ENCODE measurements at regions not wholly inside any gene's neighbourhood (a gene's known extent, or its start where the extent isn't known, plus 50 kb on each side); places are given as distances from the start of the nearest gene placed in this dataset.

DNA sequence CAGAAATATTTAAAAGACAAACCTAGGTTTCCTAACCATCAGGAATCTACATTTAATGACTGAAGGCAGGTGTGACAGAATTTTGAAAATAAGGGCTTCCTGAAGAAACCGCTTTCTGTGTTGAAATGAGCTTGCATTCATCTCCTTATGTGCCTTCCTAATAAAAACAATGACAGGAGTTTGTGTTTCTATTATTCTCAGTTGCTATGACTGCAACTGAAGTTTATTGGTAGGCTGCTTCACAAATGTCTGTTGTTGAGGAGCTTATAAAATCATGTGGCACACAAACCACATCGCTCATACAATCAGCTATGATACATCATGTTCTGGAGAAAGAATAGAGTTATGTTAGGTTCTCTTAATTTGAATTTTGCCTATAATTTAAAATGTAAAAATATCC, 362.7 kb upstream of the SLC8A1 start:
- H2AK5ac ChIP-seq (ENCODE audit: low read depth, low read length), result no peak overlapping the region
- H3K27ac ChIP-seq (replicated peaks; ENCODE audit: low read length), result no peak overlapping the region
- no peaks in the 10 kb centered on the region for H3K36me3 ChIP-seq (replicated peaks in 1 of 2; ENCODE audit: control insufficient read depth in 2 of 2, insufficient read depth in 2 of 2, low read length in 2 of 2)
- H4K91ac ChIP-seq (ENCODE audit: low read depth, low read length, poor library complexity), result no peak overlapping the region
- no peaks in the 10 kb centered on the region for H3K27me3 ChIP-seq (ENCODE audit: control insufficient read depth in 3 of 3, insufficient read depth in 3 of 3, low read depth in 1 of 3, low read length in 3 of 3)
- H3K23ac ChIP-seq (ENCODE audit: low read depth, low read length, poor library complexity), result no peak overlapping the region
- no peak overlapping the region for H3K14ac ChIP-seq (ENCODE audit: low read length)
- no peak overlapping the region for H4K8ac ChIP-seq (ENCODE audit: low read depth, low read length)
- no peak overlapping the region for H3K18ac ChIP-seq (ENCODE audit: low read length)
- no peak overlapping the region for H2BK5ac ChIP-seq (ENCODE audit: low read length)
- no peak overlapping the region for H3K4ac ChIP-seq (ENCODE audit: low read length)
- DNase-seq (ENCODE audit: low spot score), result no peak
- H3K4me2 ChIP-seq (ENCODE audit: insufficient read depth, low read length, poor library complexity, severe bottlenecking), result no peak overlapping the region
- H2BK12ac ChIP-seq (ENCODE audit: low read length), result no peak overlapping the region
- no peaks in the 10 kb centered on the region for H3K79me1 ChIP-seq (ENCODE audit: low read depth, low read length)
- H3K4me1 ChIP-seq (ENCODE audit: control insufficient read depth in 2 of 2, insufficient read depth in 1 of 2, low read depth in 1 of 2, low read length in 2 of 2), result no peaks in the 10 kb centered on the region
- H3K9me3 ChIP-seq (replicated peaks in 1 of 2; ENCODE audit: control insufficient read depth in 2 of 2, insufficient read depth in 1 of 2, low read depth in 1 of 2, low read length in 2 of 2), result no peaks in the 10 kb centered on the region
- WGBS, 2 donors (ENCODE audit: extremely low coverage in 2 of 2, insufficient read length in 2 of 2, insufficient replicate concordance in 1 of 2), result no CpG with 5 or more reads among the region's 2 CpGs
- no peak overlapping the region for H2BK15ac ChIP-seq (ENCODE audit: low read length)
- H3K9ac ChIP-seq (ENCODE audit: low read depth, low read length, poor library complexity), result no peak overlapping the region
- no peak overlapping the region for H2BK120ac ChIP-seq (ENCODE audit: low read depth, low read length)
- no peak overlapping the region for H2AFZ ChIP-seq (ENCODE audit: low read length)
- no peak overlapping the region for H3K4me3 ChIP-seq (ENCODE audit: low read length in 2 of 2)

GRCh38 chr2:40820319-40820718, 368.4 kb upstream of the SLC8A1 start:
- no peak for DNase-seq (ENCODE audit: low spot score)
- Histone ChIP-seq H2BK120ac (ENCODE audit: low read depth, low read length) (no peak overlapping the region), H2AK5ac (ENCODE audit: low read depth, low read length) (no peak overlapping the region), H3K18ac (ENCODE audit: low read length) (no peak overlapping the region), H3K9ac (ENCODE audit: low read depth, low read length, poor library complexity) (no peak overlapping the region), H2BK12ac (ENCODE audit: low read length) (no peak overlapping the region), H3K4me3 (ENCODE audit: low read length in 2 of 2) (no peak overlapping the region), H3K4ac (ENCODE audit: low read length) (no peak overlapping the region), H3K23ac (ENCODE audit: low read depth, low read length, poor library complexity) (no peak overlapping the region), H3K14ac (ENCODE audit: low read length) (no peak overlapping the region), H3K27ac (replicated peaks; ENCODE audit: low read length) (no peak overlapping the region), H2BK15ac (ENCODE audit: low read length) (no peak overlapping the region), H4K91ac (ENCODE audit: low read depth, low read length, poor library complexity) (no peak overlapping the region), H3K4me2 (ENCODE audit: insufficient read depth, low read length, poor library complexity, severe bottlenecking) (no peak overlapping the region), H3K9me3 (replicated peaks in 1 of 2; ENCODE audit: control insufficient read depth in 2 of 2, insufficient read depth in 1 of 2, low read depth in 1 of 2, low read length in 2 of 2) (no peaks in the 10 kb centered on the region), H3K36me3 (replicated peaks in 1 of 2; ENCODE audit: control insufficient read depth in 2 of 2, insufficient read depth in 2 of 2, low read length in 2 of 2) (no peaks in the 10 kb centered on the region), H3K79me1 (ENCODE audit: low read depth, low read length) (no peaks in the 10 kb centered on the region), H4K8ac (ENCODE audit: low read depth, low read length) (no peak overlapping the region), H3K27me3 (ENCODE audit: control insufficient read depth in 3 of 3, insufficient read depth in 3 of 3, low read depth in 1 of 3, low read length in 3 of 3) (no peaks in the 10 kb centered on the region), H2AFZ (ENCODE audit: low read length) (no peak overlapping the region), H2BK5ac (ENCODE audit: low read length) (no peak overlapping the region), H3K4me1 (ENCODE audit: control insufficient read depth in 2 of 2, insufficient read depth in 1 of 2, low read depth in 1 of 2, low read length in 2 of 2) (no peaks in the 10 kb centered on the region)

DNA sequence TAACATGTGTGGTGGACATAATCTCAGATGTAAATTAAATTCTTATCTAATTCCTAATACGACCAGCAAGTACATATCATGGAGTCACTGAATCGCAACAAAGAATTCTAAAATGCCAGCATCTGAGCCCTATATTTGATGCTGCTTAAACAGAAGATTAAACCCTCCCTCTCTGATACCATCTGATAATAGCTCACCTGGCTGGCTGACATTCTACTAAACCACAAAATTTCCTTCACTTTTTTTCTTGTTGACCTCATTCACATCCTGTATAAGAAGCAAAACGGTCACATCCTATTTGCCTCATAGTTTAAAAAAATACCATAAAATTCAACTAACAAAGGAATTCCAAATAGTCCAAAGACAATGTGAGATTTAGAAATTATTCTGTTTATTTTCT, 371.6 kb upstream of the SLC8A1 start:
- Histone ChIP-seq H2BK12ac (ENCODE audit: low read length) (no peak overlapping the region), H3K27me3 (ENCODE audit: control insufficient read depth in 3 of 3, insufficient read depth in 3 of 3, low read depth in 1 of 3, low read length in 3 of 3) (no peaks in the 10 kb centered on the region), H3K9ac (ENCODE audit: low read depth, low read length, poor library complexity) (no peak overlapping the region), H4K91ac (ENCODE audit: low read depth, low read length, poor library complexity) (no peak overlapping the region), H3K9me3 (replicated peaks in 1 of 2; ENCODE audit: control insufficient read depth in 2 of 2, insufficient read depth in 1 of 2, low read depth in 1 of 2, low read length in 2 of 2) (no peaks in the 10 kb centered on the region), H2BK120ac (ENCODE audit: low read depth, low read length) (no peak overlapping the region), H4K8ac (ENCODE audit: low read depth, low read length) (no peak overlapping the region), H2AK5ac (ENCODE audit: low read depth, low read length) (no peak overlapping the region), H3K4me3 (ENCODE audit: low read length in 2 of 2) (no peak overlapping the region), H2AFZ (ENCODE audit: low read length) (no peak overlapping the region), H2BK15ac (ENCODE audit: low read length) (no peak overlapping the region), H3K27ac (replicated peaks; ENCODE audit: low read length) (no peak overlapping the region), H3K23ac (ENCODE audit: low read depth, low read length, poor library complexity) (no peak overlapping the region), H3K4me1 (ENCODE audit: control insufficient read depth in 2 of 2, insufficient read depth in 1 of 2, low read depth in 1 of 2, low read length in 2 of 2) (no peaks in the 10 kb centered on the region), H3K4me2 (ENCODE audit: insufficient read depth, low read length, poor library complexity, severe bottlenecking) (no peak overlapping the region), H3K79me1 (ENCODE audit: low read depth, low read length) (no peaks in the 10 kb centered on the region), H3K4ac (ENCODE audit: low read length) (no peak overlapping the region), H3K18ac (ENCODE audit: low read length) (no peak overlapping the region), H3K36me3 (replicated peaks in 1 of 2; ENCODE audit: control insufficient read depth in 2 of 2, insufficient read depth in 2 of 2, low read length in 2 of 2) (no peaks in the 10 kb centered on the region), H3K14ac (ENCODE audit: low read length) (no peak overlapping the region), H2BK5ac (ENCODE audit: low read length) (no peak overlapping the region)
- no CpG with 5 or more reads among the region's 3 CpGs for WGBS, 2 donors (ENCODE audit: extremely low coverage in 2 of 2, insufficient read length in 2 of 2, insufficient replicate concordance in 1 of 2)
- DNase-seq (ENCODE audit: low spot score), result no peak

- Histone ChIP-seq H3K23ac (ENCODE audit: low read depth, low read length, poor library complexity) (no peak overlapping the region), H3K27ac (replicated peaks; ENCODE audit: low read length) (no peak overlapping the region), H2BK15ac (ENCODE audit: low read length) (no peak overlapping the region), H2BK12ac (ENCODE audit: low read length) (no peak overlapping the region), H3K4ac (ENCODE audit: low read length) (no peak overlapping the region), H4K8ac (ENCODE audit: low read depth, low read length) (no peak overlapping the region), H3K27me3 (ENCODE audit: control insufficient read depth in 3 of 3, insufficient read depth in 3 of 3, low read depth in 1 of 3, low read length in 3 of 3) (no peaks in the 10 kb centered on the region), H3K9ac (ENCODE audit: low read depth, low read length, poor library complexity) (no peak overlapping the region), H3K9me3 (replicated peaks in 1 of 2; ENCODE audit: control insufficient read depth in 2 of 2, insufficient read depth in 1 of 2, low read depth in 1 of 2, low read length in 2 of 2) (no peaks in the 10 kb centered on the region), H3K14ac (ENCODE audit: low read length) (no peak overlapping the region), H3K79me1 (ENCODE audit: low read depth, low read length) (no peaks in the 10 kb centered on the region), H2AK5ac (ENCODE audit: low read depth, low read length) (no peak overlapping the region), H3K4me1 (ENCODE audit: control insufficient read depth in 2 of 2, insufficient read depth in 1 of 2, low read depth in 1 of 2, low read length in 2 of 2) (no peaks in the 10 kb centered on the region), H4K91ac (ENCODE audit: low read depth, low read length, poor library complexity) (no peak overlapping the region), H3K36me3 (replicated peaks in 1 of 2; ENCODE audit: control insufficient read depth in 2 of 2, insufficient read depth in 2 of 2, low read length in 2 of 2) (no peaks in the 10 kb centered on the region), H3K4me2 (ENCODE audit: insufficient read depth, low read length, poor library complexity, severe bottlenecking) (no peak overlapping the region), H2BK120ac (ENCODE audit: low read depth, low read length) (no peak overlapping the region), H3K18ac (ENCODE audit: low read length) (no peak overlapping the region), H3K4me3 (ENCODE audit: low read length in 2 of 2) (no peak overlapping the region), H2BK5ac (ENCODE audit: low read length) (no peak overlapping the region), H2AFZ (ENCODE audit: low read length) (no peak overlapping the region)
- no peak for DNase-seq (ENCODE audit: low spot score)
- WGBS, 2 donors (ENCODE audit: extremely low coverage in 2 of 2, insufficient read length in 2 of 2, insufficient replicate concordance in 1 of 2), result no CpG with 5 or more reads among the region's 5 CpGs
These were observed 372.4 kb upstream of the SLC8A1 start for GRCh38 chr2:40824278-40824677.
